ENCODE measurements at regions not wholly inside any gene's neighbourhood (a gene's known extent, or its start where the extent isn't known, plus 50 kb on each side); places are given as distances from the start of the nearest gene placed in this dataset.
"Not testable (repeated sequence)": the region's sequence is repeated elsewhere in the genome, so short reads cannot be mapped to it uniquely, and the experiment has no call there.

DNA sequence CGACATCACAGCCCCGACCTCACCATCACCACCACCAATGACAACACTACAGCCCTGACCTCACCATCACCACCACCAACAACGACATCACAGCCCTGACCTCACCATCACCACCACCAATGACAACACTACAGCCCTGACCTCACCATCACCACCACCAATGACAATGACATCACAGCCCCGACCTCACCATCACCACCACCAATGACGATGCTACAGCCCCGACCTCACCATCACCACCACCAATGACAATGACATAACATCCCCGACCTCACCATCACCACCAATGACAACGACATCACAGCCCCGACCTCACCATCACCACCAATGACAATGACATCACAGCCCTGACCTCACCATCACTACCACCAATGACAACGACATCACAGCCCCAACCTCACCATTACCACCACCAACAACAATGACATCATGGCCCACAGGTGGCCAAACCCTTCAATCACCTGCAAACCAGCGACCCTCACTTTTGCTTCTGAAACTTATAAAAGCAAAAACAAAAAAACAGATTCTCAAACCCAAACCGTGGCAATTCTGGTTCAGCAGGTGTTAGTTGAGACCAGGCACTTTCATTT is 70.7 kb upstream of the TMEM18 start:
- no peak for DNase-seq
- TF ChIP-seq GATA1 (IDR thresholded peaks at IDR 0.05; ENCODE audit: low read depth, low read length) (no peak), POLR2A (IDR thresholded peaks at IDR 0.05; ENCODE audit: low read length) (no peak)

- no peak for DNase-seq
- TF ChIP-seq POLR2A (IDR thresholded peaks at IDR 0.05; ENCODE audit: low read length) = no peak
- TF ChIP-seq GATA1 (IDR thresholded peaks at IDR 0.05; ENCODE audit: low read depth, low read length) = no peak
These were observed 69.5 kb upstream of the TMEM18 start for GRCh38 chr2:746697-747096.

- no peak for DNase-seq
- TF ChIP-seq GATA1 (IDR thresholded peaks at IDR 0.05; ENCODE audit: low read depth, low read length) (no peak), POLR2A (IDR thresholded peaks at IDR 0.05; ENCODE audit: low read length) (no peak)
These were observed 66.9 kb upstream of the TMEM18 start for GRCh38 chr2:744088-744487.

GRCh38 chr2:742221-742620 is 65.0 kb upstream of the TMEM18 start:
- DNase-seq = no peak

DNA sequence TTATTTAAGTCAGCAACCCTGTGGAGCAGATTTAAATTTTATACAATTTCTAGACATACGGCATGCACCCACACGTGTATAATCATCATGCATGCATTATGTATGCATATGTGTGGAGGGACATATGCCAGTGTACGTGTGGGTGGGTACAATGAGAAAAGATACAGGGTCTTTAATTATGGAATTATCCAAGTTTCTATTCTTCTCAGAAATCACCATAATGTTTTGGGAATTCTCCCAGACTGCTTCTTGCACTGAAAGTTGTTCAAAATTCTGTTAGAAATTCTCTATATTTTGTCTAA is 63.9 kb upstream of the TMEM18 start:
- TF ChIP-seq POLR2A (IDR thresholded peaks at IDR 0.05; ENCODE audit: low read length) (no peak), GATA1 (IDR thresholded peaks at IDR 0.05; ENCODE audit: low read depth, low read length) (no peak)
- DNase-seq = no peak

More at GRCh38 chr2:742221-742620, 65.0 kb upstream of the TMEM18 start:
- TF ChIP-seq GATA1 (IDR thresholded peaks at IDR 0.05; ENCODE audit: low read depth, low read length) = no peak
- TF ChIP-seq POLR2A (IDR thresholded peaks at IDR 0.05; ENCODE audit: low read length) = no peak

DNA sequence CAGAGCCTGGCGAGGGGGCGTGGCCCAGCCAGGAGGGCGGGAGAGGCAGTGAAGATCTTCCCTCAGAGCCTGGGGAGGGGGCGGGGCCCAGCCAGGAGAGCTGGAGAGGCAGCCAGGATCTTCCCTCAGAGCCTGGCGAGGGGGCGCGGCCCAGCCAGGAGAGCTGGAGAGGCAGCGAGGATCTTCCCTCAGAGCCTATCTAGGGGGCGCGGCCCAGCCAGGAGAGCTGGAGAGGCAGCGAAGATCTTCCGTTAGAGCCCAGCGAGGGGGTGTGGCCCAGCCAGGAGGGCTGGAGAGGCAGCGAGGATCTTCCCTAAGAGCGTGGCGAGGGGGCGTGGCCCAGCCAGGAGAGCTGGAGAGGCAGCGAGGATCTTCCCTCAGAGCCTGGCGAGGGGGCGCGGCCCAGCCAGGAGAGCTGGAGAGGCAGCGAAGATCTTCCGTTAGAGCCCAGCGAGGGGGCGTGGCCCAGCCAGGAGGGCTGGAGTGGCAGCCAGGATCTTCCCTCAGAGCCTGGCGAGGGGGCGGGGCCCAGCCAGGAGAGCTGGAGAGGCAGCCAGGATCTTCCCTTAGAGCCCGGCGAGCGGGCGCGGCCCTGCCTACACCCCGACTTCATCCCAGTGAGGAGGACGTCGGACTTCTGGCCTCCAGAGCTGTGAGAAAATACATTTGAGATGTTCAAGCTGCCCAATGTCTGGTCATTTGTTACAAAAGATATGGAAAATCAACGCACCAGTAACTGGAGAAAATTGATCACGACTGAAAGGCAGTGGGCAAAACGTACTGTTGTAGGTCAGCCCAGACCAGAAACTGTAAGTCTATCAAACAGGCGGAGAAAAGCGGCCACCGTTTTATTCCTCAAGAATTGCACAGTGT is 63.4 kb upstream of the TMEM18 start:
- not testable (repeated sequence) for DNase-seq

DNA sequence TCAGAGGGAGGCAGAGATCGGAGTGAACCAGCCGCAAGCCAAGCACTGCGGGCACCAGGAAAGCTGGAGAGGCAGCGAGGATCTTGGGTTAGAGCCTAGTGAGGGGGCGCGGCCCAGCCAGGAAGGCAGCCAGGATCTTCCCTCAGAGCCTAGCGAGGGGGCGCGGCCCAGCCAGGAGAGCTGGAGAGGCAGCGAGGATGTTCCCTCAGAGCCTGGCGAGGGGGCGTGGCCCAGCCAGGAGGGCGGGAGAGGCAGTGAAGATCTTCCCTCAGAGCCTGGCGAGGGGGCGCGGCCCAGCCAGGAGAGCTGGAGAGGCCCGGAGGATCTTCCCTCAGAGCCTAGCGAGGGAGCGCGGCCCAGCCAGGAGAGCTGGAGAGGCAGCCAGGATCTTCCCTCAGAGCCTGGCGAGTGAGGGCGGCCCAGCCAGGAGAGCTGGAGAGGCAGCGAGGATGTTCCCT is 62.7 kb upstream of the TMEM18 start:
- DNase-seq = not testable (repeated sequence)

GRCh38 chr2:736939-737338 is 59.7 kb upstream of the TMEM18 start:
- DNase-seq = no peak
- TF ChIP-seq POLR2A (IDR thresholded peaks at IDR 0.05; ENCODE audit: low read length) = no peak
- TF ChIP-seq GATA1 (IDR thresholded peaks at IDR 0.05; ENCODE audit: low read depth, low read length) = no peak

GRCh38 chr2:735670-736218 is 58.5 kb upstream of the TMEM18 start:
- TF ChIP-seq POLR2A (IDR thresholded peaks at IDR 0.05; ENCODE audit: low read length) (no peak), GATA1 (IDR thresholded peaks at IDR 0.05; ENCODE audit: low read depth, low read length) (no peak)
- no peak for DNase-seq

DNA sequence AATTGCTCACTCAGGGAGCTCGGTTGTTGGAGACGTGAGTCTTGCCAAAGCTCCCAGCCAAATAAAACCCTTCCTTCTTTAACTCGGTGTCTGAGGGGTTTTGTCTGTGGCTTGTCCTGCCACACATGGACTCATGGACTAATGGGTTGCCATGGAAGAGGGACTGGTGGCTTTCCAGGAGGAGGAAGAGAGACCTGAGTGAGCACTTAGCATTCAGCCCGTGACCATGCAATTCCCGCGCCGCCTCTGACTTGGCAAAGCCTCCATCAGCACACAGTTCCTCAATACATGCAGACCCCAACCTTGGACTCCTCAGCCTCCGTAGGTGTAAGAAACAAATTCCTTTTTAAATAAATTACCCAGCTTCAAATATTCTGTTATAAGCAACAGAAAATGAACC is 57.3 kb upstream of the TMEM18 start:
- TF ChIP-seq GATA1 (IDR thresholded peaks at IDR 0.05; ENCODE audit: low read depth, low read length) = no peak
- no peak for TF ChIP-seq POLR2A (IDR thresholded peaks at IDR 0.05; ENCODE audit: low read length)
- no peak for DNase-seq

GRCh38 chr2:733495-733894 is 56.3 kb upstream of the TMEM18 start:
- TF ChIP-seq GATA1 (IDR thresholded peaks at IDR 0.05; ENCODE audit: low read depth, low read length) = no peak
- no peak for TF ChIP-seq POLR2A (IDR thresholded peaks at IDR 0.05; ENCODE audit: low read length)
- no peak for DNase-seq

DNA sequence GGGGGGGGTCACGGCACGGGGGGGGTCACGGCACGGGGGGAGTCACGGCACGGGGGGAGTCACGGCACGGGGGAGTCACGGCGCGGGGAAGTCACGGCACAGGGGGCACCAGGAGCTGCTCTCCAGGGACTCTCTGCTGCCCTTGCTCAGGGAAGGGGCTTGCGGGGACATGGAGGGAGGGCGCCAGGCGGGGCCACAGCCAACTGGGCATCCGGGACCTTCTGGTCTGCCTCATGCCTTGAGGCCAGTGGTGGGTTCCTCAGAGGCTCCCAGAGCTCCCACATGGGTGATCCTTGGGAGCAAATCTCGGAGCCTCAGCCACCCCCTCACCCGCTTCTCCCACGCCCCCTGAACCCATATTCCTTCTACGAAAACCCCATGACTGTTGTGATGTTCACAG is 55.8 kb upstream of the TMEM18 start:
- no peak for TF ChIP-seq POLR2A (IDR thresholded peaks at IDR 0.05; ENCODE audit: low read length)
- no peak for TF ChIP-seq GATA1 (IDR thresholded peaks at IDR 0.05; ENCODE audit: low read depth, low read length)
- no peak for DNase-seq

DNA sequence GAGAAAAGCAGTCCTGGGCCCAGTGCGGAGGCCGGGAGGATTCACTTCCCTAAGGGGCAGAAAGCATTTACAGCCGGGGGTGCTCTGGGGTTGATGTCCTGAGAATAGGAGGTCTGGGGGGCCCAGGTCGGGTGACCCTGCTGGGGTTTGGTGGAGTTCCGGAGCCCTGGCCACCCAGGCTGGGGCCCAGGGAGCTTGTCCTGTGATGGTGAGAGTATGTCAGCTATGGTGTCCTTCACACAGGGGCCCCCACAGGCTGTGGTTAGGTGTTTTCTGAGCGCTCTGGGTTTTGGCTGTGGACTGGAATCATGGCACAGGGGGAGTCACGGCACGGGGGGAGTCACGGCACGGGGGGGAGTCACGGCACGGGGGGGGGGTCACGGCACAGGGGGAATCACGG is 54.5 kb upstream of the TMEM18 start:
- TF ChIP-seq POLR2A (IDR thresholded peaks at IDR 0.05; ENCODE audit: low read length) (no peak), GATA1 (IDR thresholded peaks at IDR 0.05; ENCODE audit: low read depth, low read length) (no peak)

GRCh38 chr2:729376-729861 is 52.2 kb upstream of the TMEM18 start:
- TF ChIP-seq POLR2A (IDR thresholded peaks at IDR 0.05; ENCODE audit: low read length) (no peak), GATA1 (IDR thresholded peaks at IDR 0.05; ENCODE audit: low read depth, low read length) (no peak)
- no peak for DNase-seq

More for the DNA sequence above, 54.5 kb upstream of the TMEM18 start:
- no peak for DNase-seq

DNA sequence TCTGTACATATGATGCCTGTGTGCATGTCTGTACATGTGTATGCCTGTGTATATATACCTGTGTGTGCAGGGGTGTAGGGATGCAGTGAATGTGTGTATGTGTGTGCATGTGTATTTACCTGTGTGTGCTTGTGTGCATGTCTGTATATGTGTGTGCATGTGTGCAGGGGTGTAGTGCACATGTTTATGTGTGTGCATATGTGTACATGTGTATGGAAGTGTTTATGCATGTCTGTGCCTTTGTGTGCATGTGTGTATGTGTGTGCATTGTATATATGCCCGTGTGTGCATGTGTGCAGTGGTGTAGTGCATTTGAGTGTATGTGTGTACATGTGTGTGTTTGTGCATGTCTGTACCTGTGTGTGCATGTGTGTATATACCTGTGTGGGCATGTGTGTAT is 51.0 kb upstream of the TMEM18 start:
- no peak for TF ChIP-seq GATA1 (IDR thresholded peaks at IDR 0.05; ENCODE audit: low read depth, low read length)
- TF ChIP-seq POLR2A (IDR thresholded peaks at IDR 0.05; ENCODE audit: low read length) = no peak
- no peak for DNase-seq

All from erythroblast (primary cell).